ENCODE measurements at regions not wholly inside any gene's neighbourhood (a gene's known extent, or its start where the extent isn't known, plus 50 kb on each side); places are given as distances from the start of the nearest gene placed in this dataset.

DNA sequence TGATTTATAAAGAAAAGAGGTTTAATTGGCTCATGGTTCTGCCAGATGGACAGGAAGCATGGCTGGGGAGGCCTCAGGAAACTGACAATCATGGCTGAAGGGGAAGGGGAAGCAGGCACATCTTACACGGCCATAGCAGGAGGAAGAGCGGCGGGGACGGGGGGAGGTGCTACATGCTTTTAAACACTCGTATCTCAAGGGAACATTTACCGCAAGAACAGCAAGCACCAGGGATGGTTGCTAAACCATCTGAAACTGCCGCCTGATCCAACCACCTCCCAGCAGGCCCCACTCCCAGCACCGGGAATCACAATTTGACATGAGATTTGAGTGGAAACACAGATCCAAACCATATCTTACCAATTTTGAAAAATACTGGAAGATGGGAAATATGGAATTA lies 362.8 kb downstream of the FBXO15 start:
- in situ Hi-C loops (cut with MboI), result no loop called here
- ATAC-seq, result no peak
- Histone ChIP-seq H3K79me2 (ENCODE audit: control insufficient read depth, insufficient read depth, low read length) (no peaks in the 10 kb centered on the region), H4K20me1 (ENCODE audit: control insufficient read depth, insufficient read depth) (no peaks in the 10 kb centered on the region), H3K4me1 (ENCODE audit: control insufficient read depth, insufficient read depth, low read length) (no peaks in the 10 kb centered on the region), H3K4me3 (no peak overlapping the region), H3K9ac (ENCODE audit: control insufficient read depth, insufficient read depth, low read length) (no peak overlapping the region), H3K36me3 (ENCODE audit: control insufficient read depth in 2 of 2, insufficient read depth in 2 of 2, low read length in 1 of 2) (no peaks in the 10 kb centered on the region), H3K27ac (ENCODE audit: control insufficient read depth, insufficient read depth) (no peak overlapping the region), H3K4me2 (ENCODE audit: control insufficient read depth, insufficient read depth) (no peak overlapping the region), H3K27me3 (replicated peaks in 1 of 2; ENCODE audit: control insufficient read depth in 2 of 2, insufficient read depth in 2 of 2, low read length in 1 of 2) (no peaks in the 10 kb centered on the region; a peak in 1 of 4 replicates), H2AFZ (ENCODE audit: control insufficient read depth, low read depth, low read length) (no peak overlapping the region), H3K9me3 (replicated peaks; ENCODE audit: control insufficient read depth, insufficient read depth, low read length) (no peaks in the 10 kb centered on the region)
- no TSS peak for BruUV-seq (replicated peaks)
- WGBS (ENCODE audit: insufficient coverage, insufficient replicate concordance, low lambda C conversion rate, missing lambda C conversion rate), result 33% methylated on average over 8 of the region's 8 CpGs
- POLR2A ChIA-PET, result no interaction called here
- RAD21 ChIA-PET (ENCODE audit: unreplicated experiment), result no interaction called here
- CTCF ChIA-PET, result no interaction called here
- no peak for DNase-seq (ENCODE audit: low read depth, low spot score)
- SMC1A ChIA-PET (ENCODE audit: uncharacterized antibody, unreplicated experiment), result no interaction called here
- intact Hi-C loops (cut with micrococcal nuclease; ENCODE audit: unreplicated experiment), result no loop called here
- no peak for FAIRE-seq
- TF ChIP-seq EED (IDR thresholded peaks at IDR 0.05; ENCODE audit: low read depth), result no peak
- TF ChIP-seq E4F1 (IDR thresholded peaks at IDR 0.05; ENCODE audit: borderline replicate concordance, partially characterized antibody), result no peak
- TF ChIP-seq ZNF274 (IDR thresholded peaks at IDR 0.05; ENCODE audit: insufficient read depth, insufficient read length), result no peak
- no peak for TF ChIP-seq CHD2 (IDR thresholded peaks at IDR 0.05; ENCODE audit: borderline replicate concordance, low read depth, low read length)
- TF ChIP-seq HDAC6 (IDR thresholded peaks at IDR 0.05; ENCODE audit: unreplicated experiment), result no peak

GRCh38 chr18:73782405-73782804 lies 365.2 kb downstream of the FBXO15 start:
- no peaks in the 10 kb centered on the region for H3K36me3 ChIP-seq (ENCODE audit: control insufficient read depth in 2 of 2, insufficient read depth in 2 of 2, low read length in 1 of 2)
- no peaks in the 10 kb centered on the region for H3K9me3 ChIP-seq (replicated peaks; ENCODE audit: control insufficient read depth, insufficient read depth, low read length)
- TF ChIP-seq, protein P1, sequence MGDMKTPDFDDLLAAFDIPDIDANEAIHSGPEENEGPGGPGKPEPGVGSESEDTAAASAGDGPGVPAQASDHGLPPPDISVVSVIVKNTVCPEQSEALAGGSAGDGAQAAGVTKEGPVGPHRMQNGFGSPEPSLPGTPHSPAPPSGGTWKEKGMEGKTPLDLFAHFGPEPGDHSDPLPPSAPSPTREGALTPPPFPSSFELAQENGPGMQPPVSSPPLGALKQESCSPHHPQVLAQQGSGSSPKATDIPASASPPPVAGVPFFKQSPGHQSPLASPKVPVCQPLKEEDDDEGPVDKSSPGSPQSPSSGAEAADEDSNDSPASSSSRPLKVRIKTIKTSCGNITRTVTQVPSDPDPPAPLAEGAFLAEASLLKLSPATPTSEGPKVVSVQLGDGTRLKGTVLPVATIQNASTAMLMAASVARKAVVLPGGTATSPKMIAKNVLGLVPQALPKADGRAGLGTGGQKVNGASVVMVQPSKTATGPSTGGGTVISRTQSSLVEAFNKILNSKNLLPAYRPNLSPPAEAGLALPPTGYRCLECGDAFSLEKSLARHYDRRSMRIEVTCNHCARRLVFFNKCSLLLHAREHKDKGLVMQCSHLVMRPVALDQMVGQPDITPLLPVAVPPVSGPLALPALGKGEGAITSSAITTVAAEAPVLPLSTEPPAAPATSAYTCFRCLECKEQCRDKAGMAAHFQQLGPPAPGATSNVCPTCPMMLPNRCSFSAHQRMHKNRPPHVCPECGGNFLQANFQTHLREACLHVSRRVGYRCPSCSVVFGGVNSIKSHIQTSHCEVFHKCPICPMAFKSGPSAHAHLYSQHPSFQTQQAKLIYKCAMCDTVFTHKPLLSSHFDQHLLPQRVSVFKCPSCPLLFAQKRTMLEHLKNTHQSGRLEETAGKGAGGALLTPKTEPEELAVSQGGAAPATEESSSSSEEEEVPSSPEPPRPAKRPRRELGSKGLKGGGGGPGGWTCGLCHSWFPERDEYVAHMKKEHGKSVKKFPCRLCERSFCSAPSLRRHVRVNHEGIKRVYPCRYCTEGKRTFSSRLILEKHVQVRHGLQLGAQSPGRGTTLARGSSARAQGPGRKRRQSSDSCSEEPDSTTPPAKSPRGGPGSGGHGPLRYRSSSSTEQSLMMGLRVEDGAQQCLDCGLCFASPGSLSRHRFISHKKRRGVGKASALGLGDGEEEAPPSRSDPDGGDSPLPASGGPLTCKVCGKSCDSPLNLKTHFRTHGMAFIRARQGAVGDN (IDR thresholded peaks at IDR 0.05), result no peak
- TF ChIP-seq BHLHE40 (IDR thresholded peaks at IDR 0.05; ENCODE audit: borderline replicate concordance in 1 of 2, low read depth in 2 of 2, low read length in 1 of 2), result 0 out of 4 replicates have a peak, but pooled peaks of 1 of the 2 experiments have one; percentile 17
- no peak for ATAC-seq
- in situ Hi-C loops (cut with MboI), result no loop called here
- no peak for DNase-seq (ENCODE audit: low read depth, low spot score)
- no peaks in the 10 kb centered on the region; a peak in 1 of 4 replicates for H3K27me3 ChIP-seq (replicated peaks in 1 of 2; ENCODE audit: control insufficient read depth in 2 of 2, insufficient read depth in 2 of 2, low read length in 1 of 2)
- H3K9ac ChIP-seq (ENCODE audit: control insufficient read depth, insufficient read depth, low read length), result no peak overlapping the region
- no peaks in the 10 kb centered on the region for H3K79me2 ChIP-seq (ENCODE audit: control insufficient read depth, insufficient read depth, low read length)
- intact Hi-C loops (cut with micrococcal nuclease; ENCODE audit: unreplicated experiment), result no loop called here
- no peaks in the 10 kb centered on the region for H4K20me1 ChIP-seq (ENCODE audit: control insufficient read depth, insufficient read depth)
- H3K27ac ChIP-seq (ENCODE audit: control insufficient read depth, insufficient read depth), result no peak overlapping the region
- ChIA-PET RAD21 (ENCODE audit: unreplicated experiment) (no interaction called here), POLR2A (no interaction called here), SMC1A (ENCODE audit: uncharacterized antibody, unreplicated experiment) (no interaction called here), CTCF (no interaction called here)
- 7% methylated on average over 6 of the region's 6 CpGs for WGBS (ENCODE audit: insufficient coverage, insufficient replicate concordance, low lambda C conversion rate, missing lambda C conversion rate)
- no peak overlapping the region for H2AFZ ChIP-seq (ENCODE audit: control insufficient read depth, low read depth, low read length)
- no peak for FAIRE-seq
- BruUV-seq (replicated peaks), result no TSS peak
- H3K4me3 ChIP-seq, result no peak overlapping the region
- no peak overlapping the region for H3K4me2 ChIP-seq (ENCODE audit: control insufficient read depth, insufficient read depth)
- no peaks in the 10 kb centered on the region for H3K4me1 ChIP-seq (ENCODE audit: control insufficient read depth, insufficient read depth, low read length)
